NCI-H2029 (cell line): ENCODE measurements at regions not wholly inside any gene's neighbourhood (a gene's known extent, or its start where the extent isn't known, plus 50 kb on each side); places are given as distances from the start of the nearest gene placed in this dataset.
"Not testable (repeated sequence)": the region's sequence is repeated elsewhere in the genome, so short reads cannot be mapped to it uniquely, and the experiment has no call there.

Source experiments
- DNase-seq: peaks from one replicate; lab custom pipeline; 2025; lab: John Stamatoyannopoulos, UW

DNA sequence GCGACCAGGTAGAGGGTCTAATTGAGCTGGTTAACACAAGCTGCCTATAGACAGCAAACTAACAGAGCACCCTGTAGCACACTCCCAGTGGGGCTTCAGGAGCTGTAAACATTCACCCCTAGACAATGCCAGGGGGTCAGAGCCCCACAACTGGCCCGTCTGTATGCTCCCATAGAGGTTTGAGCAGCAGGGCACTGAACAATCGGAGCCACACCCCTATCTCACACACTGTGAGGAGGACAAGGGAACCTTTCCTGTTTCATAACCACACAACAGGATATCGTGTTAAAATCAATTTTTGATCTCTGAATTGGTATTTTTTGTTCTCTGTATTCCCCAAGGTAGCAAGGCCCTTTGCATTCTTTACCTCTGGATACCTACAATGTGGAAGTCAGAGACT is 266.1 kb downstream of the SPRY2 start:
- DNase-seq: no peak

DNA sequence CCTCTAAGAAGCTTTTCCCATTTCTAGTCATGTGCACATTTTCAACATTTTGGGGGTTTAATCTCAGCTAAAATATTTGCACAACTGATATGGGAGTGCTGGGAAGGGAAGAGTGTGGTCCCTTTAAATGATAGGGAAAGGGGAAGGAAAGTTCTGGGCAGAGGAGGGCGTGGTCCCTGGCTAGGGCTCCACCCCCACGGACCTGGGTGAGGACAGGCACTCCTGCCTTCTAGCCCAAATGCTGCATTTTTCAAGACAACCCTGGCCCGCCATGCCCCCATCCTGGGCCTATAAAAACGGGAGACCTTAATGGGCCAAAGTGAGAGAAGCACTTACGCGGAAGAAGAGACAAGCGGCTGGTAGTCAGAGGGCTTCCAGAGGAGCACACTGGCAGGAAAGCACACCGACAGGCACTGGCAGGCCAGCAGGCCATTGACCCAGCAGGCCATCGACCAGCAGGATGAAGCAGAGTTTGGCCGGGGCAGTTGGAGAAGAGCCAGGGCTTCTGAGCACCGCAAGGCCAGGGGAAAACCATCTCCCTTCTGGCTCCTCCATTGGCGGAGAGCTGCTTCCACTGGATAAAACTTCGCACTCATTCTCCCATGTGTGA is 266.7 kb downstream of the SPRY2 start:
- DNase-seq: no peak

DNA sequence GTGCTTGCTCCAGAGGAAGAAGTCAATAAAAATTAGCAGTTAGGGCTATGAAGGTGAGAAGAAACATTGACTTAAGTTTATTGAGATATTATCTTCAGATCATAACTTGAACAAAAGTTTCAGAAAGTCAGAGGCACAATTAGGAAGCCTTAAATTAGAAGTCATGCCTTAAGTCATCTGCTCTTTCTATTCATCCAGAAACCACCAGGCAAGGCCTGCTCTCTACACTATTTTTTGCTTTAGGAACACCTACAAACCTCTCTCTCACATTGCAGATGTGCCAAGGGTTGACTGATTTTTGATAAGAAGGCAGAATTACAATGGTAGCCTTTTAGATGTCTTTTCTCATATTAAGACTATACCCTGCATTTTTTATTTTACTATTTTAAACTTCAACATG is 268.7 kb downstream of the SPRY2 start:
- no peak for DNase-seq

DNA sequence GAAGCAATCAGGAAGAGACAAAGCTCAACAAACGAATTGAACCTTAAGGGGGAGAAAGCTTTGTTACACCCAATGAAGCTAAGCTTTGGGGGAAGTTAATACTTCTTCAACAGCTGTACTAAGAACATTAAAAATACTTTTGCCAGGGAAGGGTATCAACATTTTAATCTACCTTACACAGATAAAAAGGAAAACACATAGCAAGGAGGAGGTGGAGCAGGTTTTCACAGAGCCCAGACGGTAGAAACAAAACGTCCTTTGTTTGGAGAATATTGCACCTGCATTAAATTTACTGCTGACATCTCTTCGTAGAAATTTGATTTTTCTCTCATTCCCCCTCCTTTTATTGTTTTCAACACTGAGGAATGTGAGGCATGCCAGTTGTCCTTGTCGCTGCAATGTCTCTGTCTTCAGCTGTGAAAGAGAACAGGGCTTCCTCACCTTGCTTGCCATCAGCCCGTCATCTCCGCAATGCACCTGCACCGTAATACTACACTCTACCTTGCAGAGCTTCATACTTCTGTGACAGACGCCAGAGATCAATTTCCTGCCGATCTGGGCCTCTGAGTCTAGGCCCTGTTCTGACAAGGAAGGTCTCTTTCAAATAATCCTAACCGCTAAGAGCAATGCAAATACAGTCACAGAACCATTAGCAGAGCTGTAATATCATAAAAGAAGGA is 270.8 kb downstream of the SPRY2 start:
- DNase-seq: peak; percentile 79

DNA sequence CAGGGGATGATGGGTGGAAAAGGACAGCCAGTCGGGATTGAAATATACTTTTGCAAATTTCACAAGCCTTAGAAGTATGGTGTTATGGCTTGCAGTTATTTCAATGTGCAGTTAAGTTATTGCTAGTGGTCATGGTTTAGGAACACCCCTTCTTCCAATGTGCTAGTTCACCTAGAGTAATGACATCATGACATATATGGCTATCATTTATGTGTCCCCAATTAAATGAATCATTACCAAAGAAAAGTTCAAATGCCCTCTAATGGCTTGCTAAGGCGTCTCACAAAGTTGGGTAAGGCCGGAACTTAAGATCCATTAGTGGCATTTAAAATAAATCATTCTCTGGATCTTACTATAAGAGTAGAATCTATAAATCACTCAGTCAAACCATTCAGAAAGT is 271.6 kb downstream of the SPRY2 start:
- no peak for DNase-seq

DNA sequence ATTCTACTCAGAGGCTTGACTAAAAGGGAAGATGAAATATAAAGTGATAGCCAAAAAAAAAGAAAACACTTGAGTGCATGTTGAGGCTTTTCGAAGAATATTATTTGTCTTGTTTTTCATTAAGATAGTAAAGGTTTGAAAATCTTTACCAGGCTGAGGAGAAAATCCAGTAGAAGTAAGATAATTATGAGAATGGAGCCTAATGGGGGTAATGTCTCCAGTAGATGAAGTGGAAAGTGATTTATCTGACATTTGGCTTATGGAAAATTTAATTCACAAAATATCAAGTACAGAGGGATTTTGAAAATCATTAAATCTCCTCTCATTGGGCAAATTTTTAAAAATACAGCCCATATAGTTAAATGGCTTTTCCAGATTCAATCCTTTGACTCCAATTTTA is 274.9 kb downstream of the SPRY2 start:
- no peak for DNase-seq

DNA sequence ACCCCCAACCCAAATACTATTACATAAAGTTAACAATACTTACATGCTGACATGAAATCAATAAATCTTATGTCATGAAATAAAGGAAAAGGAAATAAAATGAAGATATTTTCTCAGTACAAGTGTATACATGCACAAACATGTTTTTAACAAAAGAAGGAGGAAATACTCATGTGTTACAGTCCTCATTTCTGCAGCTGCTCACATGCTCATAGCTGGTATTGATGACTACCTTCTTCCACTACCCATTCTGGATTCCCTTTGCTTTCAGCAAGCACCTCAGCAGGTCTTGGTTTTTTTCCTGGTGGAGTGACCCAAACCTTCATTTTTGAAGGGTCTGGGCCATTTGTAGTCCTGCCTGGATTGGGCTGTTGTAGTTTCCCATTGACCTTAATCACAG is 278.5 kb downstream of the SPRY2 start:
- not testable (repeated sequence) for DNase-seq

DNA sequence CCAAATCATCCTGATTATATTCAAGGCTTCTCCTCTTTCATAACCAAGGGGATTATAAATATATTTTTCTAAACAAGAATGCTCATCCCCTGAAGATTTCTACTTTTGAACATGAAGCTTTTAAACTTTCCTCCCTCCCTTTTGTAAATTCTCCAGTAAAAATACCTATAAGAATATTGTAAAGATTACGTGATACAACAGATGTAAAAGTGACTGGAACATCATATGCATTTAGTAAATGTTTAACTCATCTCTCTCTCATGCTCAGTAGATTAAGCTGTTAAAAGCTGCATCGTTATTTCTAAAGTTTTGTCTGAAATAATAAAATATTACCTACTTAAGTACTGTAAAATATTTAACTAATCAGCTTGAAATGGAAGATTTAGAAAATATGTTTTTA is 281.1 kb downstream of the SPRY2 start:
- DNase-seq: no peak

DNA sequence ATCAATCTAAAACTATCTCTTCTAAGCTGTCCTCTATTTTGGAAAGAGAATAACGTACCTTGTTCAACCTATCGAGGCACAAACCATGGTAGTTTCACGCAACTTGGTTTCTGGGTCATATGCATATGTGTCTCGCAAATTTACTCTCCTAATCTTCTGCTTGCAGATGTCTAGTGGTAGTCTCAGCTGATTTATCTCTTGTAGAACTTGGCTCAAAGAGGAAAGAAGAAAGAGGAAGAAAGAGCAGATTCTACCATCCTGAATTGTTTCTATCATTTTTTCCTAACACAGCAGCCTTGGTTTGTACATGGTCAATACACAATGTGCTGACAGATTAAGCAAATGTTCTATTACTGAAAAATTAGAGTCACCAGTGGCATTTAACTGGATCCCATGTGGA is 282.3 kb downstream of the SPRY2 start:
- DNase-seq: no peak

DNA sequence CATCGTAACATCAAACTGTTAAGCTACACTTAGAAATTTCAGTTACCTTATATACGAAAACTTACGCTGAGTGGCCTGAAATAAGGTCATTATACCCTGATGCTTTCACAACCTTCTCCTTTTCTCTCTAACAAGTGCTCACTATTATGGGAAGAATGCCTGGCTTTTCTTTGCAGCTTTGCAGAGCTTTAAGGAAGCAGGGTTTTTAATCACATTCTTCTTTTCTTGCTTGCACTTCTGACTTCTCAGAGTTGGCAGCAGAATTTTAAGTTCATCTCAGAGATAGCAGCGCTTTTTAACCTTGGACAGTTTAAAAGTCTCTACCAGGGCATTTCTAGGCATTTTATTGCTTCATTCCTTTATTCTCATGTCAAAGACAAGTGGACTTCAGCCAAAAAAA is 285.1 kb downstream of the SPRY2 start:
- no peak for DNase-seq

DNA sequence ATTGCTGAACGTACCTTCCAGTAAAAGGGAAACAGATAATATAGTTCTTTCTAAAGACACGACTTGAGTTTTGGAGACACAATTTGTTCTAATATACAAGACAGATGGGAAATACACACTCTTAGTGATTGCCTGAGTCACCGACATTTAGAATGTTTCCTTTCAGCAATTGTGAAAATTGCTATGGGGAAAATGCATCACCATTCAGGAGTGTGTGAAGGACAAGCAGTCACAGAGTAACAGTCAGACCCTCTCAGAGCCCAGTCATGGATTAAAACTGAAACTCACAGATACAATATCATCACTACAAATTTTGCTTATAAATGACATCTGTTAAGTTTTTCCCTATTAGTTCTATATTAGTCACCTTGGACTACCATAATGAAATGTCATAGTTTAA is 286.1 kb downstream of the SPRY2 start:
- no peak for DNase-seq

DNA sequence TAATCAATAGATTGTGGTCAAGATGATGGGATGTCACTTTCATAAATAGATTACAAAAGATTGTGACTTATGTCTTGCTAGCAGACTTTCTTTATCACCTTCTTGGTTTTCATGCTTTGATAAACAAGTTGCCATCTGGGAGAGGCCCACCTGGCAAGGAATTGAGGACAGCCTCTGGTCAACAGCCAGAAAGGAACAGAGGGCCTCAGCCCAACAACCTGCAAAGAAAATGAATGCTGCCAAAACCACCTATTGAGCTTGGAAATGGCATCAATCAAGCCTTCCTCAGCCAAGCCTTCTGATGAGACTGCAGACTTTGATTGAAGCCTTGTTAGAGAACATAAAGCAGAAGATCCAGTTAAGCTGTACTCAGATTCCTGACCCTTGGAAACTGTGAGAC is 288.6 kb downstream of the SPRY2 start:
- DNase-seq: no peak

DNA sequence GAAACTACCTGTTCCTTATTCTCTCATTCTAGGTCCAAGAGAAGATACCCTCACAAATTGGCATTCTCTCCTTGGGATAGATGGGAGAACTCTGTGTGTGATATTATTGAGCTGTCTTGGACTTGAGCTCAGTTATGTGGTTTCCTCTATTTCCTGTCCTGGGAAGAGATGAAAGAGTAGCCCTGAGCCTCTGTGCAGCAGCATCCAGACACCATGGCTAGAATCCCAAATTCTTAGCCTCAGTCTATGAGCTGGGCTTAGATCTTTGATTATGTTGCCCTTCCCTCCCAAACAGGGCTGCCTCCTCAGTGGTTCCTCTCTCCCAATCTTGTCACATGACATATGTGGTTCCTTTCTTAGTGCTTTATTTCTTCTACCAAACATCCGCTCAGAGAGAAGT is 290.7 kb downstream of the SPRY2 start:
- DNase-seq: no peak

DNA sequence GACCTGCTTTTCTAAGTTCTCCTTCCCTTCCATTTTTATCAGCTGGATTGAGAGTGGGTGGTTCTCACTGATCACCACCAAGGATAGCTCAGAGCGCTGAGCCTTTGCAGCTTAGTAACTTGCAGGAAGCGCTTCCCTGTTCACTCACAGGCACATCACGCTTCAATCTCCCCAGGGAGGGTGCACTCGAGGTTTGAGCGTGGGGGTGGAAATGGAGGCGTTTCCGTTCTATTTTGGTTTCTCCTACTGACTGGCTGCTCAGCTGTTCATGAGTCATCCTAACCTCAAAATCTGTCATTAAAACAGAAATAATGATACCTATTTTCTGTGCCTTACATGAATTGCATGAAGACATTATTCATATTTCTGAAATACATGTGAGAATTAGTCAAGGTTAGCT is 292.1 kb downstream of the SPRY2 start:
- peak; percentile 36 for DNase-seq

DNA sequence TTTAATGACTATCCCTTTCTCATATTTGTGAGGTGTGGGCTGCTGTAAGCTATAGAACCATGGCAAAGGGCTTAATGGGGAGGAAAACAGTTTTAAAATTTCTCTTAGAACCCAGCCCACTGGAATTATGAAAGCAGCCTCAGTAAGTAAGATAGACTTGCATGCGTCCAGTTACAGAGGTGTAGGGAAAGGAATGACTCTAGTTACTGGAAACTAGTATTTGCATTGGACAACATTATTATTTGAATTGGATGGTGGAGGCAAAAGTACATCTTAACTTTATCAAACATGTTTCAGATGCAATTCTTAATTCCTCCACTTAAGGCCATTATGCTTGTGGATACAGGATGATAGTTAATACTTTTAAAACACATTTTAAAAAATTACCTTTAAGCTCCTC is 292.9 kb downstream of the SPRY2 start:
- DNase-seq: no peak

DNA sequence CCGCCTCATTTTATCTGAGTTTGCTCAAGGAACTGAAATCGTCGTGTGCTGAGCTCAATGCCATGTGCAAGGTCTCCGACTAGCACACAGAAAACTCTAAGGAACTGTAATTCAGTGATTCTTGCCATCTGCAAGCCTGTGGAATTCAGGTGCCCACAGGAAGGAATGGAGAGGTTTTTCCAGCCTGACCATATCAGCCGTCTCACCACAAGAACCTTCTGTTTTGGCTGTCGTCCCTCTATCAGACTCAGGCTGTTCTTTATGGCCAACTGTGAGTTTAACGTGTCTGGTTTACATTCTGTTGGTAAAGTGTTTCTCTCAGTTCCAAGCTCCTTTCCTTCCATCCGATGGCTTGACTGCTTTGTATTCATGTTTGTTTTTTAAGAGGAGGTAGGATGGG is 293.5 kb downstream of the SPRY2 start:
- DNase-seq: no peak

DNA sequence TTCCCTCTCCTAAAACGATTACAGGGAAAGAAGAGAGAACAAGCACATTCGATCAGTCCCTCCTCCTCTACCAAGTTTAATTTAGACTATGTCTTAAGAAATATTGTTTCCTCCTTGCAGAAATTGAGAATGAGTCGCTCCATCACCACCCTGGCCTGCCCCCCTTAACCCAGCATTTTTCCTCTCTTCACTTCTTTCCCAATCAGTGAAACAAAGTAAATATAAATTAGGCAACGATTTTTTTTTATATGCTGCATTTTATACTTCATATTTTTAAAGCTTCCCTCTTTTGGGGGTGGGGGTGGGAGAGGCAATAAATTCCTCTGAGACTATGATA is 300.0 kb downstream of the SPRY2 start:
- DNase-seq: no peak

DNA sequence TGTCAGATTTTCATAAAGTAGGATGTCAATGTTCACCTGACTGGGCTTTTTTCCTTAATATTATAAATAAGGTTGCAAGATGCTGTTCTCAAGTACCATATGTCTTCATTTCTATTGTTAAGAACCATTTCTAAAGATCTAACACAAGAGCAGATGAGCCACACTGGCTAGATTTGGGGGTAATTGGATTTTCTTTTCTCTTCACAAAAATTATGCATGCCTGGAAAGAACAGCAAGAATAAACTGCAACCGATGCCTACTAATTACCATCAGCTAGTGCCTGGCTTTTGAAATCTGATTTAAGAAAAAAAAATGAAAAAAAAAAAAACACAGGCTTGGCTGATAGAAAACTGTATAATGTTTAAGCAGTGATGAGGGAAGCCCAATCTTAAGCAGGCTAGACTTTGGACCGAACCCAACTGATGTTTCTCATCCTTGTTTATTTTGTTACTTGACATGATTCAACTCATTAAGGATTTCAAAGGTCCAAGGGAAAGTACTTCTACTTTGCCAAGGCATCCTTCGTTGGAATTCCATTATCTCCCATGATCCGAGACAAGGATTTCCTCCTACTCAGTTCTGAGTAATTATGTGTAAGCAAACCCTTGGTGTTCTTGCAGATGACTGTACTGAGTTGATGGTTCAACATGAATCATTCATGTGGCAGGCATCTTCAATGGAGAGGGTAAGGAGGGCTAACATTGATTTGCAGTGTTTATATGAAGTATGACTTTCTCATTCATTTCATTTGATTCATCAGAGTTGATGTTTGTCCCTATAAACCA is 300.5 kb downstream of the SPRY2 start:
- no peak for DNase-seq

DNA sequence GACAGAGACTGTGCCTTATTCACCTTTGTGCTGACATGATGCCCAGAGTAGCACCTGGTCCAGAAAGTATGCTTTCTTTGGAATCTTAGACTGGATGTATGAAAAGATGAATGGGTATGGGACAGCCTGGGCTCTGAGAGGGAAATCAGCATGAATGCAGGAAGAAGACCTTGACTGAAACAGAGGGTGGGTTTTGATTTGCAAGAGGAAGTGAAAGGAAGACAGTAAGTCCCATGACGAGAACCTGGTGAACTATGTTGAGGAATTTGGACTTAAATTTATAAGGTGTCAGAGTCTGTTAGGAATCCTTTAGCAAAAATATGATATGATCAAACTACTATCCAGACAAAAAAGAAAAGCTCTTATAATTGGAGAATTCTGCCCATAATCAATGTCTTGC is 301.9 kb downstream of the SPRY2 start:
- no peak for DNase-seq

DNA sequence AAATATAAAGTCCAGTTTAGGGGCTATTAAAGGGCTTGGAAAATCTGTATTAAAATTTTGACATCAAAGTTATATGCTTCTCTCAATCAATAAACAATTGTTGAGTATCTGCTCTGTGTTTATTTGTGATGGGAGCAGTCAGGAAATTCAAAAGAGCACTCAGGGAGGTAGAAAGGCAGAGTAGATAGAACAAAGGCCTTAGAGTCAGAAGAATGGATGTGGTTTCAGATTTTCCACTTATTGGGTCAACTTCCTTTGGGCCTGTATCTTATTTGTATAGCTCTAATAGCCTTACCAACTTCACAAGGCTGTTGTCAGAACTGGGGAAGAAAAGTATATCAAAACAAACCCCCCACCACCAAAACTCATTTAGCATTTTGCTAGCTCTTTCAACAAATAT is 302.6 kb downstream of the SPRY2 start:
- DNase-seq: no peak

DNA sequence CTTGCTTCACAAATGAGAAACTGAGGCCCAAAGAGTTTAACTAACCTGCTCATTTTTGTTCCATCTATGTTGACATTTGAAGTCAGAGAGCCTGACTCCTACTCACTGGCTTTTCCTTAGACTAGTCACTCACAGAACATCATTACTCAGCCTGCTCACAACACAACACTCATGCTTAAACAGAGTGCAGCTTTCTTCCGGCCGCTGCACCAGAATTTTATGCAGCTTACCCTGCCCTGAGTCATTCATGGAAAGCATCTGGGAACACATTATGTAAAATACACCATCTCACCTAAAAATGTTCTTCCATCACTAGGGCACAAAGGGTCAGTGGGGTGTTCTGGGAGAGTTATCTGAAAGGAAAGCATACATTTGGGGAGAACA is 303.4 kb downstream of the SPRY2 start:
- DNase-seq: no peak

DNA sequence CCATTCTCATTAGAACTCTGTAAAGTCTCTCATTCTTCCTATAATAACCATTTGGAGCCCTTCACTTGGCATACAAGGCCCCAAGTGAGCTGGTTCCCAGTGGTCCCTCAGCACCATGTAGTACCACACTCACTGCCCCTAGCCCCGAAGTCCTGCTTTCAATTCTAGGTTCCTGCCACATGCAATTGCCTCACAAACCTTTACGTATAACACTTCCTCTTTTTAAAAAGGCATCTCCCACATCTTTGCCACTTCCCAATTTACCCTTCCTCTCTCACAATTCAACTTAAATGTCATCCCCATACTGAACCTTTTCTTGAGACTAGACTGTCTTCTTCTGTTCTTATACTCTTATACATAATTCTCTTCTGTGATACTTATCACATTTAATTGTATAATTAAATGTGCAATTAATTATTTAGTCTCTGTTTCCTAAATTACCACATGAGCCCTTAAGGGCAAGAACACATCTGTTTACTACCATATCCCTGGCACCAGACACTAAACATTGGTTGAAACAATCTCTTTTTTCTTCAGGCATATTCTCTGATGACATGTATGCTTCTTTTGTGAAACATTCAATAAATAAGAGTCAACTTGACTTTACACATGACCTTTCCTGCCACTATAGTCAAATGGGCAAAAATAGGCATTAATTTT is 304.0 kb downstream of the SPRY2 start:
- no peak for DNase-seq

DNA sequence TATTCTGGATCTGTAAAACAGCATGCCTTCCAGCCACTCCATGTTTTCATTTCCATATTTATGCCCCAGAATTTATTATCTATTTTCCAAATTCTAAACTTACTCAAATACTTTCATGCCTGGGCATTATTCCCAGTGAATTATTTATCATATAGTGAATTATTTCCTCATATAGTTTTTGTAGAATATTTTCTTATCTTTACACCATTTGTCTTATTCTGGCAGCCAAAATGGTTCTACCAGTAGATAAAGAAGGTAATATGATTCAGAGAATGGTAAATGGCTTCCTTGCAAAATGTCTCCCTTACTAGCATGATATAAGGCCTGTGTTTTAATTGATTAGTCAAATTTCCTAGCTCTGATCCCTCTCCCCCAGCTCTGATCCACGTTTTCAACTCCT is 305.8 kb downstream of the SPRY2 start:
- DNase-seq: no peak
